ENCODE measurements at regions not wholly inside any gene's neighbourhood (a gene's known extent, or its start where the extent isn't known, plus 50 kb on each side); places are given as distances from the start of the nearest gene placed in this dataset.

DNA sequence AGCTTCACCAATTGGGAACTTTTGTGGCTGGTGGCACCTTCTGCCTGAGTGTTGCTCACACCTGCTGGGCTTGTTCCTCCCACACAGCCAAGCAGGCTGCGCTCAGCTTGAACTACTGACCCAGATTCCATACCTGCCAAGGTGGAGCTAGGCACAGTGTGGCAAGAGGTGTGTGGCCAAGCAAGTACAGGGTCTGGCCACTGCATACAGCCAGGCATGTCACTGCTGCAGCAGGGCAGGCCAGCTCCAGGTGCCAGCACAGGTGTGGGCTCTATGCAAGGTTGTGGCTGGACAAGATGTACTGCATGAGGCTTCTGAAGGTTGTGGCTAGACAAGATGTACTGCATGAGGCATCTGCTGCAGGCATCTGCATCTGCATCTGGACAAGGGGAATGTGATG is 1254.8 kb downstream of the AMY1C start:
- Histone ChIP-seq H4K8ac (ENCODE audit: low read depth, low read length) (no peak overlapping the region), H4K12ac (ENCODE audit: low read depth, low read length) (no peak overlapping the region), H3K9ac (ENCODE audit: low read length) (no peak overlapping the region), H3K9me3 (ENCODE audit: insufficient read depth, low read depth, low read length) (no peaks in the 10 kb centered on the region), H3K4me2 (ENCODE audit: low read length) (no peak overlapping the region), H2BK12ac (ENCODE audit: low read length) (no peak overlapping the region), H2BK5ac (ENCODE audit: low read depth, low read length, poor library complexity) (no peak overlapping the region), H2AK5ac (ENCODE audit: low read length) (no peak overlapping the region), H3K4me1 (ENCODE audit: control insufficient read depth in 1 of 2, insufficient read depth in 2 of 2, low read length in 2 of 2) (no peaks in the 10 kb centered on the region), H3K23ac (ENCODE audit: low read length) (no peak overlapping the region), H3K18ac (ENCODE audit: low read length) (no peak overlapping the region), H3K79me2 (ENCODE audit: control insufficient read depth, insufficient read depth, low read length, poor library complexity) (no peaks in the 10 kb centered on the region), H3K79me1 (ENCODE audit: low read length) (no peaks in the 10 kb centered on the region), H3K36me3 (ENCODE audit: control insufficient read depth in 1 of 2, insufficient read depth in 2 of 2, low read length in 2 of 2) (no peaks in the 10 kb centered on the region), H3K4ac (ENCODE audit: low read depth, low read length) (no peak overlapping the region), H3K4me3 (ENCODE audit: low read depth, low read length) (no peak overlapping the region), H2BK120ac (ENCODE audit: insufficient read depth, low read length, poor library complexity) (no peak overlapping the region), H3K14ac (ENCODE audit: low read length) (no peak overlapping the region), H4K91ac (ENCODE audit: low read depth, low read length) (no peak overlapping the region), H3K27ac (ENCODE audit: low read depth, low read length) (no peak overlapping the region), H3K27me3 (ENCODE audit: insufficient read depth, low read length) (no peaks in the 10 kb centered on the region), H2AFZ (ENCODE audit: insufficient read depth, low read length, poor library complexity) (no peak overlapping the region)
- no CpG with 5 or more reads among the region's 1 CpG for WGBS (ENCODE audit: extremely low coverage, insufficient coverage, insufficient read length)
- no peak for DNase-seq

DNA sequence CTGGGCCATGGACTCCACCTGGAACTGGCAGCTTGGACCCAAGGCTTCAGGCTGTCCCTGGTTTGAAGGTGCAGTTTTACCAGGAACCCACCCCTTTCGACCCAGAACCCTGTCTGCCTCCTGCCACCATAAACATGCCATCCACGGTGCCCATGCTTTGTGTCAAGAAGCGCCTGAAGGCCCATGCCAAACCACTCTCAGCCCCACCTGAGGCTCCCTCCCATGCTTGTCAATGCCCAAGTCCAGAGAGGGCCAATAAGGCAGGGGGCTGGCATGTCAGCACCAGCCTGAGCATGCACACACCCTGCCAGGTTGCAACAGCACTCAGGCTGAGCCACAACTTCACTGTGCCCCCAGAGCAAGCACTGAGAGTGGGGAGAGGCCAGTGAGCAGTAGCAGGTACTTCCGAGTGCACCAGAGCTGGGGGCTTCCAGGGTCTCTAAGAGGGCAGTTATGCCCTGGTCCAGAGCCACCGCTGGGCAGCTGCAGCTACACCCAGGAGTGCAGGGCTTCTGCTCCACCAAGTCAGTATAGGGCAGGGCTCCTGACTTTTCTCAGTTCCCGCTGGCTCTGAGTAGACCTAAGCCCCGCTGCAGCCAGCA is 1256.0 kb downstream of the AMY1C start:
- no peak overlapping the region for H3K4ac ChIP-seq (ENCODE audit: low read depth, low read length)
- WGBS (ENCODE audit: extremely low coverage, insufficient coverage, insufficient read length) = no CpG with 5 or more reads among the region's 7 CpGs

DNA sequence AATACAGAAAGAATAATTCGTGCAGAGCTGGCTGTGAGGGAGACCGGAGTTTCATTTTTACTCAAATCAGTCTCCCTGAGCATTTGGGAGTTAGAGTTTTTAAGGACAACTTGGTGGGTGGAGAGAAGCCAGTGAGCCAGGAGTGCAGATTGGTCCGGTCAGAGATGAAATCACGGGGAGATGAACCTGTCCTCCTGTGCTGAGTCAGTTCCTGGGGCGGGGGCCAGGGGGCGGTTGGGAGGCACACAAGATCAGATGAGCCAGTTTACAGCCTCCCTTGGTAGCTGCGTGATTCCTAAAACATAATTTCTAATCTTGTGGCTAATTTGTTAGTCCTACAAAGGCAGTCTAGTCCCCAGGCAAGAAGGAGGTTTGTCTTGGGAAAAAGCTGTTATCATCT is 1267.9 kb downstream of the AMY1C start:
- no peak overlapping the region for H2BK12ac ChIP-seq (ENCODE audit: low read length)
- DNase-seq = no peak
- no peaks in the 10 kb centered on the region for H3K27me3 ChIP-seq (ENCODE audit: insufficient read depth, low read length)
- no peaks in the 10 kb centered on the region for H3K4me1 ChIP-seq (ENCODE audit: control insufficient read depth in 1 of 2, insufficient read depth in 2 of 2, low read length in 2 of 2)
- H3K9ac ChIP-seq (ENCODE audit: low read length) = no peak overlapping the region
- no peaks in the 10 kb centered on the region for H3K79me2 ChIP-seq (ENCODE audit: control insufficient read depth, insufficient read depth, low read length, poor library complexity)
- H3K79me1 ChIP-seq (ENCODE audit: low read length) = no peaks in the 10 kb centered on the region
- no peak overlapping the region for H2AK5ac ChIP-seq (ENCODE audit: low read length)
- no peak overlapping the region for H3K18ac ChIP-seq (ENCODE audit: low read length)
- H4K12ac ChIP-seq (ENCODE audit: low read depth, low read length) = no peak overlapping the region
- H4K8ac ChIP-seq (ENCODE audit: low read depth, low read length) = no peak overlapping the region
- no peak overlapping the region for H3K14ac ChIP-seq (ENCODE audit: low read length)
- no peak overlapping the region for H2BK120ac ChIP-seq (ENCODE audit: insufficient read depth, low read length, poor library complexity)
- no peaks in the 10 kb centered on the region for H3K9me3 ChIP-seq (ENCODE audit: insufficient read depth, low read depth, low read length)
- no peak overlapping the region for H3K4me2 ChIP-seq (ENCODE audit: low read length)
- no peak overlapping the region for H2AFZ ChIP-seq (ENCODE audit: insufficient read depth, low read length, poor library complexity)
- no peak overlapping the region for H2BK5ac ChIP-seq (ENCODE audit: low read depth, low read length, poor library complexity)
- no peak overlapping the region for H3K4me3 ChIP-seq (ENCODE audit: low read depth, low read length)
- no peak overlapping the region for H4K91ac ChIP-seq (ENCODE audit: low read depth, low read length)
- no CpG with 5 or more reads among the region's 7 CpGs for WGBS (ENCODE audit: extremely low coverage, insufficient coverage, insufficient read length)
- H3K4ac ChIP-seq (ENCODE audit: low read depth, low read length) = no peak overlapping the region
- H3K23ac ChIP-seq (ENCODE audit: low read length) = no peak overlapping the region
- H3K36me3 ChIP-seq (ENCODE audit: control insufficient read depth in 1 of 2, insufficient read depth in 2 of 2, low read length in 2 of 2) = no peaks in the 10 kb centered on the region
- no peak overlapping the region for H3K27ac ChIP-seq (ENCODE audit: low read depth, low read length)

More for the DNA sequence above, 1256.0 kb downstream of the AMY1C start:
- Histone ChIP-seq H3K14ac (ENCODE audit: low read length) (no peak overlapping the region), H4K8ac (ENCODE audit: low read depth, low read length) (no peak overlapping the region), H3K4me3 (ENCODE audit: low read depth, low read length) (no peak overlapping the region), H3K27ac (ENCODE audit: low read depth, low read length) (no peak overlapping the region), H3K4me1 (ENCODE audit: control insufficient read depth in 1 of 2, insufficient read depth in 2 of 2, low read length in 2 of 2) (no peaks in the 10 kb centered on the region), H3K9me3 (ENCODE audit: insufficient read depth, low read depth, low read length) (no peaks in the 10 kb centered on the region), H2BK12ac (ENCODE audit: low read length) (no peak overlapping the region), H3K23ac (ENCODE audit: low read length) (no peak overlapping the region), H2BK5ac (ENCODE audit: low read depth, low read length, poor library complexity) (no peak overlapping the region), H2AK5ac (ENCODE audit: low read length) (no peak overlapping the region), H3K18ac (ENCODE audit: low read length) (no peak overlapping the region), H2AFZ (ENCODE audit: insufficient read depth, low read length, poor library complexity) (no peak overlapping the region), H4K12ac (ENCODE audit: low read depth, low read length) (no peak overlapping the region), H3K79me1 (ENCODE audit: low read length) (no peaks in the 10 kb centered on the region), H3K79me2 (ENCODE audit: control insufficient read depth, insufficient read depth, low read length, poor library complexity) (no peaks in the 10 kb centered on the region), H2BK120ac (ENCODE audit: insufficient read depth, low read length, poor library complexity) (no peak overlapping the region), H3K27me3 (ENCODE audit: insufficient read depth, low read length) (no peaks in the 10 kb centered on the region), H3K36me3 (ENCODE audit: control insufficient read depth in 1 of 2, insufficient read depth in 2 of 2, low read length in 2 of 2) (no peaks in the 10 kb centered on the region), H3K4me2 (ENCODE audit: low read length) (no peak overlapping the region), H4K91ac (ENCODE audit: low read depth, low read length) (no peak overlapping the region), H3K9ac (ENCODE audit: low read length) (no peak overlapping the region)
- no peak for DNase-seq

DNA sequence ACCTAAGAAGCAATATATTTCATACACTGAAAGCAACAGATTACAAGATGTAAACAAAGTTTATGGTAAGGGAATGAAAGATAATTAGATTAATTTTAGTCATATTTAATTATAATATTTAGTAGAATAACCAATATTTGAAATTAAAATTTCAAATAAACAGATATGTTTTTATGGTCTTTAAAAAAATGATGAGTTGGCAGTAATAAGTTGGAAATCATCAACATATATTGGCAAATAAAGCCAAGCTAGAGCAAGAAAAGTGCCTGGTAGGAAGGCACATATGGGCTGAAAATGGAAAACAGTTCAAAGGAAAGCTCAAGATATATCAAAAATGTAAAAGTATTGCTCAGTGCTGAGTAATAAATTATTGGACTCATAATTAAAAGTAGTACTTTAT is 1274.0 kb downstream of the AMY1C start:
- Histone ChIP-seq H4K12ac (ENCODE audit: low read depth, low read length) (no peak overlapping the region), H3K27me3 (ENCODE audit: insufficient read depth, low read length) (no peaks in the 10 kb centered on the region), H3K14ac (ENCODE audit: low read length) (no peak overlapping the region), H3K4me2 (ENCODE audit: low read length) (no peak overlapping the region), H2AFZ (ENCODE audit: insufficient read depth, low read length, poor library complexity) (no peak overlapping the region), H2AK5ac (ENCODE audit: low read length) (no peak overlapping the region), H2BK12ac (ENCODE audit: low read length) (no peak overlapping the region), H3K9ac (ENCODE audit: low read length) (no peak overlapping the region), H3K4ac (ENCODE audit: low read depth, low read length) (no peak overlapping the region), H2BK120ac (ENCODE audit: insufficient read depth, low read length, poor library complexity) (no peak overlapping the region), H3K27ac (ENCODE audit: low read depth, low read length) (no peak overlapping the region), H3K36me3 (ENCODE audit: control insufficient read depth in 1 of 2, insufficient read depth in 2 of 2, low read length in 2 of 2) (no peaks in the 10 kb centered on the region), H4K8ac (ENCODE audit: low read depth, low read length) (no peak overlapping the region), H4K91ac (ENCODE audit: low read depth, low read length) (no peak overlapping the region), H3K9me3 (ENCODE audit: insufficient read depth, low read depth, low read length) (no peaks in the 10 kb centered on the region), H3K79me2 (ENCODE audit: control insufficient read depth, insufficient read depth, low read length, poor library complexity) (no peaks in the 10 kb centered on the region), H3K4me3 (ENCODE audit: low read depth, low read length) (no peak overlapping the region), H3K18ac (ENCODE audit: low read length) (no peak overlapping the region), H3K79me1 (ENCODE audit: low read length) (no peaks in the 10 kb centered on the region), H3K23ac (ENCODE audit: low read length) (no peak overlapping the region), H3K4me1 (ENCODE audit: control insufficient read depth in 1 of 2, insufficient read depth in 2 of 2, low read length in 2 of 2) (peaks cover 0 to 3% of the 10 kb centered on the region in 2 experiments), H2BK5ac (ENCODE audit: low read depth, low read length, poor library complexity) (no peak overlapping the region)
- DNase-seq = no peak

Measured in trophoblast cell (in vitro differentiated cells and primary cell).